IPS-15b (cell line): ENCODE measurements at regions not wholly inside any gene's neighbourhood (a gene's known extent, or its start where the extent isn't known, plus 50 kb on each side); places are given as distances from the start of the nearest gene placed in this dataset.

Experiments used
- H3K27me3 ChIP-seq: one replicate; pipeline ENCODE4 v1.6.1; 2013; ENCODE audit warnings: low read length; ENCODE audit not compliant: control insufficient read depth, insufficient read depth
- H3K36me3 ChIP-seq: one replicate; pipeline ENCODE4 v1.6.1; 2013; ENCODE audit warnings: low read length; ENCODE audit not compliant: control insufficient read depth, insufficient read depth
- H3K4me1 ChIP-seq: one replicate; pipeline ENCODE4 v1.6.1; 2013; ENCODE audit warnings: mild to moderate bottlenecking, low read length; ENCODE audit not compliant: control insufficient read depth, insufficient read depth
- H3K4me3 ChIP-seq: one replicate; pipeline ENCODE4 v1.5.1; 2013; ENCODE audit warnings: low read depth, low read length
- H3K9ac ChIP-seq: one replicate; pipeline ENCODE4 v1.6.1; 2013; ENCODE audit warnings: low read depth, mild to moderate bottlenecking, low read length
- H3K9me3 ChIP-seq: one replicate; pipeline ENCODE4 v1.6.1; 2013; ENCODE audit warnings: mild to moderate bottlenecking, low read length; ENCODE audit not compliant: control insufficient read depth, insufficient read depth

- no peaks in the 10 kb centered on the region for H3K4me1 ChIP-seq
Measured at GRCh38 chr2:12642859-12643258, 73.9 kb upstream of the TRIB2 start.

GRCh38 chr2:12649602-12650400, 66.9 kb upstream of the TRIB2 start:
- Histone ChIP-seq H3K36me3 (no peaks in the 10 kb centered on the region), H3K27me3 (no peaks in the 10 kb centered on the region), H3K9ac (no peak overlapping the region), H3K9me3 (no peaks in the 10 kb centered on the region), H3K4me1 (no peaks in the 10 kb centered on the region), H3K4me3 (no peak overlapping the region)

More at GRCh38 chr2:12642859-12643258, 73.9 kb upstream of the TRIB2 start:
- Histone ChIP-seq H3K36me3 (no peaks in the 10 kb centered on the region), H3K4me3 (no peak overlapping the region), H3K9ac (no peak overlapping the region), H3K9me3 (no peaks in the 10 kb centered on the region), H3K27me3 (no peaks in the 10 kb centered on the region)

- no peak overlapping the region for H3K9ac ChIP-seq
- no peaks in the 10 kb centered on the region for H3K4me1 ChIP-seq
- no peaks in the 10 kb centered on the region for H3K27me3 ChIP-seq
- H3K36me3 ChIP-seq = no peaks in the 10 kb centered on the region
- H3K4me3 ChIP-seq = no peak overlapping the region
- no peaks in the 10 kb centered on the region for H3K9me3 ChIP-seq
Measured at GRCh38 chr2:12651641-12652040, 65.1 kb upstream of the TRIB2 start.

GRCh38 chr2:12652723-12653122, 64.0 kb upstream of the TRIB2 start:
- H3K9me3 ChIP-seq = no peaks in the 10 kb centered on the region
- no peaks in the 10 kb centered on the region for H3K27me3 ChIP-seq
- H3K4me3 ChIP-seq = no peak overlapping the region
- no peaks in the 10 kb centered on the region for H3K36me3 ChIP-seq
- no peak overlapping the region for H3K9ac ChIP-seq
- no peaks in the 10 kb centered on the region for H3K4me1 ChIP-seq

GRCh38 chr2:12657560-12657959, 59.2 kb upstream of the TRIB2 start:
- H3K36me3 ChIP-seq = no peaks in the 10 kb centered on the region
- H3K4me1 ChIP-seq = no peaks in the 10 kb centered on the region
- H3K4me3 ChIP-seq = no peak overlapping the region
- H3K27me3 ChIP-seq = no peaks in the 10 kb centered on the region
- no peaks in the 10 kb centered on the region for H3K9me3 ChIP-seq
- no peak overlapping the region for H3K9ac ChIP-seq

- H3K9ac ChIP-seq = no peak overlapping the region
- no peaks in the 10 kb centered on the region for H3K9me3 ChIP-seq
- no peaks in the 10 kb centered on the region for H3K4me1 ChIP-seq
- H3K27me3 ChIP-seq = no peaks in the 10 kb centered on the region
- no peak overlapping the region for H3K4me3 ChIP-seq
- H3K36me3 ChIP-seq = no peaks in the 10 kb centered on the region
Measured at GRCh38 chr2:12658310-12658945, 58.3 kb upstream of the TRIB2 start.

GRCh38 chr2:12661489-12661888, 55.2 kb upstream of the TRIB2 start:
- Histone ChIP-seq H3K36me3 (no peaks in the 10 kb centered on the region), H3K4me3 (no peak overlapping the region), H3K27me3 (no peaks in the 10 kb centered on the region), H3K9ac (no peak overlapping the region), H3K9me3 (no peaks in the 10 kb centered on the region), H3K4me1 (no peaks in the 10 kb centered on the region)

GRCh38 chr2:12663306-12664037, 53.3 kb upstream of the TRIB2 start:
- Histone ChIP-seq H3K27me3 (no peaks in the 10 kb centered on the region), H3K9me3 (no peaks in the 10 kb centered on the region), H3K9ac (no peak overlapping the region), H3K36me3 (no peaks in the 10 kb centered on the region), H3K4me3 (no peak overlapping the region), H3K4me1 (no peaks in the 10 kb centered on the region)

GRCh38 chr2:12665334-12665733, 51.4 kb upstream of the TRIB2 start:
- Histone ChIP-seq H3K9ac (no peak overlapping the region), H3K4me3 (no peak overlapping the region), H3K27me3 (no peaks in the 10 kb centered on the region), H3K4me1 (no peaks in the 10 kb centered on the region), H3K36me3 (no peaks in the 10 kb centered on the region), H3K9me3 (no peaks in the 10 kb centered on the region)

GRCh38 chr2:12666445-12666844, 50.3 kb upstream of the TRIB2 start:
- H3K9me3 ChIP-seq = no peaks in the 10 kb centered on the region
- H3K4me1 ChIP-seq = no peaks in the 10 kb centered on the region
- no peaks in the 10 kb centered on the region for H3K27me3 ChIP-seq
- H3K36me3 ChIP-seq = no peaks in the 10 kb centered on the region
- H3K9ac ChIP-seq = no peak overlapping the region
- H3K4me3 ChIP-seq = no peak overlapping the region
